Inflammatory macrophage treated with lipopolysaccharide for 4 hours (primary cell): ENCODE measurements at regions not wholly inside any gene's neighbourhood (a gene's known extent, or its start where the extent isn't known, plus 50 kb on each side); places are given as distances from the start of the nearest gene placed in this dataset.
"Not testable (repeated sequence)": the region's sequence is repeated elsewhere in the genome, so short reads cannot be mapped to it uniquely, and the experiment has no call there.

Experiments
- DNase-seq: peaks from one replicate; pipeline ENCODE4 v3.0.0-alpha.2; 2020

- no peak for DNase-seq
Observed at GRCh38 chr5:107058803-107059202, 611.9 kb downstream of the EFNA5 start.

DNA sequence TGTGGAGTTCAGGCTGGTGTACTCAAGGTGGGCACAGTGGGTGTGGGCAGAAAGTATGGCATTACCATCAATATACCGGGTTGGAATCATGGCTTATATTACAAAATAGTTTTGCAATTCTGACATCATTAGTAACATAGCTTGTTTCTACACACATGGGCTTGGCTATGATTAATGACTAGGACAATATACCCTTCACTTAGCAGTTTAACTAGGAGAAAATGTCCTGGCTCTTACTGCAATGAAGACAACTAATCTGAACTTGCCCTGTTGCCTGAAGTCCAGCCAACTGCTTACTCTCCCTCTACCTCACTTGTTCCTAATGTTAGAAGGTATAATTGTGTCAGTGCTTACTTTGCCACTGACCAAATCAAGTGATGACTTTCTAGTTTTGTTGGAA lies 612.5 kb downstream of the EFNA5 start:
- no peak for DNase-seq

DNA sequence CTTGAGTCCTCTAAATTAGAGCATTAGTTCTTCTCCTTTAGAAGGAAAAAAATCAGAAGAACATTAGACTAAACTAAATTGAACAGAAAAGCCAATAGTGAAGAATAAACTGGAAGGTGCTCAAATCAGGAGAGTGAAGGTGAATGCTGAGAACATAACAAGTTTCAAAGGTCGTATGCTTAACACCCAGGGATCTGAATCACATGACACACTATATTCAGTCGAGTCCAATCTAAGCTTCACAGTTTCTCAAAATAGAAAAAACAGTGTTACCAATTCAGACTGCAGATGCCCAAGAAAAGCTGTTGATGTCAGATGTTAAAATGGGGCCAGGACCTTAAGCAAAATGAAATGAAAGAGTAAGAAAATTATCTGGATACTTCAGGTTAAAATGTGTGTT lies 614.5 kb downstream of the EFNA5 start:
- DNase-seq = no peak

DNA sequence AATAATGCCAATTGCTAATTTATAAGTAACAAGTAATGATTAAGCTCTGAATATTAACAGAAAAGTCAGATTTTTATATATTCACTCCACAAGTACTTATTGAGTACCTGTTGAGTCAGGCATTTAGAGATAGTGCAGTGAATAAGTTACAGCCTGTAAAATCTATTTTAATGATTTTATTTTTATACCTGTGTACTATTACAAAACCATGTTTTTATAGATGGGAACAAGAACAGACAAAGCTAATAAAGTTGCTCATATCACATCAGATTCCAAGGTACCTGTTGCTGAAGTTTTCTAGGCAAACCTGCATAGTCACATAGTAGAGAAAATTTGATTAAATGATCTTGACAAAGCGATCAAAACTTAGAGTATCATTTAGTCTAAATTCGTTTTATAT lies 623.7 kb downstream of the EFNA5 start:
- DNase-seq = no peak

DNA sequence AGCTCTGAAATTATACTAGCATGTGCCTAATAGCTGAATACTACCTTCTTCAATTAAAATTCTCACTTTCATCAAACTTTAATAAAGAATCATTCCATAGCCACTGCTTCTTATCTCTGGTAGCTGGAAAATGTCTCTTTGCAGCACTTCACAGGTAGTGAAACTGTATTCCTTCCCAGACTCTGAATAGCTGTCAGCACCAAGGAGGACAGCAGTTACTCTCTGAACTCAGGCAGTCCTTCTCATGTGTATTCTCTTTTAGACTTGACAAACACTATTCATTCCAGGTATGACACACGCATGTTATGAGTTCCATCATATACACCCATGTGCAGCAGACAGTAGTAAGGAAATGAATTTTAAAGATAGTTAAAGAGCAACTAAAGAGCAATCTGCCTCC lies 627.1 kb downstream of the EFNA5 start:
- no peak for DNase-seq

GRCh38 chr5:107040907-107041306 lies 629.8 kb downstream of the EFNA5 start:
- DNase-seq = no peak

GRCh38 chr5:107032629-107033028 lies 638.1 kb downstream of the EFNA5 start:
- DNase-seq = no peak

GRCh38 chr5:107028938-107029337 lies 641.8 kb downstream of the EFNA5 start:
- no peak for DNase-seq

DNA sequence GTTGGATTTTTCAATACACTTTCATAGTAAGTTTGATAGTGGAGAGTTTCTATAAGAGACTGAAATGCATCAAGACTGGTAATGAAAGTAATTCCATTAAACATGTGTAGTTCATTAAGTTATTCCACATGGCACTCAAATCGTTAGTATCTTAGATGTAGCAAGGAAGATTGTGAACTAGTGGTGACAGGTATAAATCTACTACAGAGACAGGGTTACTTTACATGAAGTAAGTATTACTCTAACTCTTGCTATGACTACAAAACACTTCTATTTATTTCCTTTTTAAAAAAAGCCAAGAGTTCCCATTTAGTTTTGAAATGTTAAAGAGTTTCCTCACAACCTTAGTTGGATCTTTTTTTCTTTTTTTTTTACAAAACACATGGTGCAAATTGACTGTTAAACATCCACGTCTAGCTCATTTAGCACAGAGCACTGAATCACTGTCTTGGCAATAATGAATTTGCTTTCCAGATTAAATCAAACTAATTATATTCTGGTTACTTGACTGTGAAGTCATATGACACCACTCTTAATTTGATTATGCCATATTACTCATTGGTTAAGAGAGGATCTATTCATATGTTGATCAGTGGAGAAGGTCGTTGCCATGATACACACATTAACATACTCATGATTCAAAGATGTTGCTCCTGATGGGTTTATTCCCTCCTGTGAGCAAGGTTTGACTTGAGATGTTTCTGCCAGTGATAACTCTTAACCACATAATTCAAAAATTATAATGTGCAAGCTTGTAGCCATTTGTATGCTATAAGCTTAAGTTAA lies 644.8 kb downstream of the EFNA5 start:
- no peak for DNase-seq

GRCh38 chr5:107023732-107024131 lies 647.0 kb downstream of the EFNA5 start:
- no peak for DNase-seq

- no peak for DNase-seq
Observed at GRCh38 chr5:107021575-107021974, 649.2 kb downstream of the EFNA5 start.

DNA sequence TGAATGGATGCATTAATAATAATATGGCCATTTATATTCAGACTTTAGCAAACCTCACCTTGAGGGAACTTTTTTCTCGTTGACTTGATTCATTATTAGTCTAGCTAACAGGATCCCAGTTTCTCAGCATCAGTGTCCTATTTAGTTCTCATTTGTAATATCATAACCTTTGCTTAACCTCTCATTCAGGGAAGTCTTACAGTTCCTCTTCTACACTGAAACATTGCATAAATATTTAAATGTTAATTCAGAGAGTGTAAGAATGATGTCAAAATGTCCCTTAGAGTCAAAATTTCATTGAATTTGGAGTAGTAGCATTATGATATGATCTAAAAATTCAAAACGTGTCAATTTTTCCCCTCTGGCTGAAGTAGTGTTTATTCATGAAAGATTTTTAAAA lies 650.1 kb downstream of the EFNA5 start:
- no peak for DNase-seq

DNA sequence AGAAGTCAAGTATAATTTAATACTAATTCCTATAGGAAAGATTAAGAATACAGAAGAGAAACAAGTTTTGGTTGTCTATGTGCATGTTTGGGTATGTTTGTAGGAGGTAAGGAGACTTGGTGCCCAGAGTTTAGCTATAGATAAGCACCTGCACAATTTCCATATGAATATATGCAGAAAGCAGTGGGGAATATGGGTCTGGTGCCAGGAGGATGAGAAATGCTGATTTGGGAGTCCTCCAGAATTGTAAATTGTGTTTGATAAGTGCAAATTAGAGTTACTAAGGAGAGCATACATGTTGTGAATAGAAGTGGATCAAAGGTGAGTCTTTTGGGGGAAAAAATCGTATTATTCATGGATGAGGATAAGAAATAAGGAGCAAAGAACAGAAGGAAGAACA lies 653.1 kb downstream of the EFNA5 start:
- DNase-seq = no peak

DNA sequence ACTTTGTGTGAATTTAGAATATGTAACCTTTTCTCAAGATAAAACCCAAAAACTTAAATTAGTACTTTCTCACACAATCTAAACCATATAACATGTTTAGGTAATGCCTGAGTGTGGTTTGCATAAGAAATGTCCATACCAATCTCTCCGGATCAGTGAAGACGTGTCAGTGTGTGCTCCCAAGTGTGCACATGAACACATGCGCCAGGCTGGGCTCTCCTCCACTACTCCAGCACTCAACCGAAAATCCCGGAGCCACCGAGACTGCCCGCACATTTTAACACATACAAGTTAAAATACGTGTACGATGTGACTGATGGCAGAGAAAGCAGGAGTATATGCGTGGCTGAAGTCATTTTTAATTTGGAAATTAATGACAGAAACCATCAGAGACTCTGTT lies 658.4 kb downstream of the EFNA5 start:
- no peak for DNase-seq

DNA sequence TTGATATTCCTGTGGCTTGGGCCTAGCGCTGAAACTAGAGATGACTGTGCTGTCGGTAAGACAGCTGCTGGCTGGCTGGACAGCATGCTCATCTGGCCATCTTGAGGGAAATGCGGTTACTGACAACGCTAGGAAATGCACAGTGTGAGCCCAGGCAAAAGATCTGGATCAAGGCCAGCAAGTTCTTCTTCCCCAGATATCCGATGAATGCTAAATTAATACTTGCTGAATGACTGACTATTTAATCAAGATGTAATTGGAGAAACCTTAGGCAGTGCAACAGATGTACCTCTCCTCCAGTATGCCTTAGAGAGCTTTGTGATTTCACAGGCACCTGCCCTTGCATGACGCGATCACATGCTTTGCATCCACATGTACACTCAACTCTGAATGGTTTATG lies 659.1 kb downstream of the EFNA5 start:
- no peak for DNase-seq

- DNase-seq = no peak
Observed at GRCh38 chr5:107010060-107010459, 660.7 kb downstream of the EFNA5 start.

- no peak for DNase-seq
Observed at GRCh38 chr5:107005653-107006052, 665.1 kb downstream of the EFNA5 start.

DNA sequence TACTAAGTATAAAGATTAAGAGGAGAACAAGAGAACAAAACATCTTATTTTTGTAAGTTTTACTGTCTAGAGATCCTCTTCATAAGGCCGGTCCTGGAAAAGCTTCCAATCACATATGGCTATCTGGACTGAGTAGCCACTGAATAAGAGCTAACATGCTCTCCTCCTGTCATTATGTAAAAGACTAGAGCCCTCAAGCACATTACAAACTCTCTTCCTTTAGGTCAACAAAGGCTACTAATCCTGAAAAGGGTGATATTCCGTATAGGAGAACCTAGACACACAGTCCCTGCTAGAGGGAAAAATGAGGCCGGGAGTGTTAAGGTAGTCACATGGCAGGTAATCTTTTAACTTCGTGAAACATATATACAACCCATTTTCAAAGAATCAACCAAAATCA lies 665.6 kb downstream of the EFNA5 start:
- no peak for DNase-seq

DNA sequence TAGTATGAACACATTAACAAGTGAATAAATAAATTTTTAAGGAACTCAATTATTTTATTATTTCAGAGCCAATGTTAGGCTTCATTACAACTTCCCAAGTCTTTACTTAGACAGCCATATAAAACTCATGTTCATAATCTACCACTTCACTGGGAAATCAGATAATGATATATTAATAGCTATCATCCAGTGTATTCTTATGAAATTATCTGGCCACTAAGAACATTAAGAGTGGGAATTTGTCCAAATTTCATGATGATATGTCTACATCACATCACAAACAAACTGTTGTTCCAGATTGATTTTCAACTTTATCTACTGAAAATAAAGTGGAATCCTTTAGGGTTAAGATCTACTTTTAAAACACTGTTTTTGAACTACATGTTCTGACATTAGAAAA lies 668.6 kb downstream of the EFNA5 start:
- no peak for DNase-seq

GRCh38 chr5:106999506-106999905 lies 671.2 kb downstream of the EFNA5 start:
- DNase-seq = not testable (repeated sequence)

- DNase-seq = no peak
Observed at GRCh38 chr5:106986006-106986405, 684.7 kb downstream of the EFNA5 start.

- no peak for DNase-seq
Observed at GRCh38 chr5:106985174-106985573, 685.6 kb downstream of the EFNA5 start.

DNA sequence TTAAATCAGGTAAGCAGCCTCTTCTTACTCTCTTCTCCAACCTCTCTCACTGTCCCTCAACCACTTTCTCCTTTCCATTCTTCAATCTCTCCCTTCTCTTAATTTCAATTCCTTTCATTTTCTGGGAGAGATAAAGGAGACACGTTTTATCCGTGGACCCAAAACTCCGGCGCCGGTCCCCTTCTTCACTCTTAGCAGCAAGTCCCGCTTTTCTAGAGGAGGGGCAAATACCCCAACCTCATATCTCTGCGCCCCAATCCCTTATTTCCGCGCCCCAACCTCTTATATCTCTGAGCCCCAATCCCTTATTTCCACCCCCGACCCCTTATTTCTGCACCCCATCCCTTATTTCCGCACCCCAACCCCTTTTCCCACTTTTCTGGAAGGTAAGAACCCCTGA lies 691.6 kb downstream of the EFNA5 start:
- DNase-seq = not testable (repeated sequence)

DNA sequence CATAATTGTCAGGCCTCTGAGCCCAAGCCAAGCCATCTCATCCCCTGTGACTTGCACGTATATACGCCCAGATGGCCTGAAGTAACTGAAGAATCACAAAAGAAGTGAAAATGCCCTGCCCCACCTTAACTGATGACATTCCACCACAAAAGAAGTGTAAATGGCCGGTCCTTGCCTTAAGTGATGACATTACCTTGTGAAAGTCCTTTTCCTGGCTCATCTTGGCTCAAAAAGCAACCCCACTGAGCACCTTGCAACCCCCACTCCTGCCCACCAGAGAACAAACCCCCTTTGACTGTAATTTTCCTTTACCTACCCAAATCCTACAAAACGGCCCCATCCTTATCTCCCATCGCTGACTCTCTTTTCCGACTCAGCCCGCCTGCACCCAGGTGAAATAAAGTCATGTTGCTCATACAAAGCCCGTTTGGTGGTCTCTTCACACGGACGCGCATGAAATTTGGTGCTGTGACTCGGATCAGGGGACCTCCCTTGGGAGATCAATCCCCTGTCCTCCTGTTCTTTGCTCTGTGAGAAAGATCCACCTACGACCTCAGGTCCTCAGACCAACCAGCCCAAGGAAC lies 692.1 kb downstream of the EFNA5 start:
- DNase-seq = not testable (repeated sequence)

GRCh38 chr5:106976363-106976762 lies 694.4 kb downstream of the EFNA5 start:
- no peak for DNase-seq
